Neural cell (in vitro differentiated cells): ENCODE measurements at regions not wholly inside any gene's neighbourhood (a gene's known extent, or its start where the extent isn't known, plus 50 kb on each side); places are given as distances from the start of the nearest gene placed in this dataset.

Experiments used
- H2AFZ ChIP-seq: fragments of 200-600, 300-800 bp; sonication (generic), shearing (Covaris generic); 2 replicates; pipeline ENCODE4 v1.6.0; 2014; ENCODE audit warnings: low read depth, mild to moderate bottlenecking, antibody characterized with exemption, low read length, moderate library complexity
- H3F3A ChIP-seq: fragments of 200-600 bp; shearing (Covaris generic); 2 replicates; pipeline ENCODE4 v1.6.1; 2016; ENCODE audit warnings: mild to moderate bottlenecking, moderate library complexity, mixed read lengths, antibody characterized with exemption, low read length; ENCODE audit not compliant: insufficient read depth, poor library complexity, severe bottlenecking
- H3K27ac ChIP-seq: fragments of 200-600, 300-800 bp; sonication (generic), shearing (Covaris generic); 2 replicates; pipeline ENCODE4 v1.5.1; 2014; ENCODE audit warnings: mild to moderate bottlenecking, low read length, moderate library complexity
- H3K27me3 ChIP-seq: fragments of 300-800, 200-600 bp; sonication (generic), shearing (Covaris generic); 2 replicates; pipeline ENCODE4 v1.6.0; 2014; ENCODE audit warnings: mild to moderate bottlenecking, low read depth, low read length, moderate library complexity; ENCODE audit not compliant: insufficient read depth
- H3K36me3 ChIP-seq: fragments of 300-800, 200-600 bp; sonication (generic), shearing (Covaris generic); 2 replicates; pipeline ENCODE4 v1.5.1; 2014; ENCODE audit warnings: mild to moderate bottlenecking, antibody characterized with exemption, low read length, moderate library complexity; ENCODE audit not compliant: insufficient read depth
- H3K4me2 ChIP-seq: fragments of 300-800, 200-600 bp; sonication (generic), shearing (Covaris generic); 2 replicates; pipeline ENCODE4 v1.6.0; 2014; ENCODE audit warnings: mild to moderate bottlenecking, low read length
- H3K4me3 ChIP-seq: fragments of 300-800, 200-600 bp; sonication (generic), shearing (Covaris generic); 2 replicates; pipeline ENCODE4 v1.5.1; 2014; ENCODE audit warnings: mild to moderate bottlenecking, low read length, moderate library complexity
- H3K79me2 ChIP-seq: fragments of 200-600 bp; shearing (Covaris generic); replicated peaks from 2 replicates; pipeline ENCODE4 v1.6.0; 2014; ENCODE audit warnings: mild to moderate bottlenecking, low read length, moderate library complexity; ENCODE audit not compliant: insufficient read depth
- H3K9ac ChIP-seq: fragments of 300-800, 200-600 bp; sonication (generic), shearing (Covaris generic); 2 replicates; pipeline ENCODE4 v1.6.1; 2016; ENCODE audit warnings: mild to moderate bottlenecking, low read length, mixed read lengths
- H3K9me2 ChIP-seq: fragments of 200-600 bp; shearing (Covaris generic); 2 replicates; pipeline ENCODE4 v1.6.1; 2016; ENCODE audit warnings: mild to moderate bottlenecking, low read length, mixed read lengths; ENCODE audit not compliant: insufficient read depth
- H3K9me3 ChIP-seq: fragments of 200-600, 300-800 bp; sonication (generic), shearing (Covaris generic); 2 replicates; pipeline ENCODE4 v1.6.1; 2016; ENCODE audit warnings: mild to moderate bottlenecking, mixed run types, low read length, moderate library complexity, mixed read lengths
- H4K20me1 ChIP-seq: fragments of 200-600 bp; shearing (Covaris generic); 2 replicates; pipeline ENCODE4 v1.6.1; 2016; ENCODE audit warnings: mild to moderate bottlenecking, mixed run types; ENCODE audit not compliant: insufficient read depth
- CTCF ChIP-seq: fragments of 450-650 bp; IDR thresholded peaks from 2 replicates; pipeline ENCODE4 v1.5.1; 2014; ENCODE audit warnings: antibody characterized with exemption, mild to moderate bottlenecking, moderate library complexity; ENCODE audit not compliant: poor library complexity, severe bottlenecking
- EP300 ChIP-seq: fragments of 450-650 bp; conservative IDR thresholded peaks from 2 replicates; pipeline ENCODE4 v1.6.1; 2014; ENCODE audit warnings: antibody characterized with exemption, mild to moderate bottlenecking, moderate library complexity; ENCODE audit not compliant: poor library complexity, severe bottlenecking
- EZH2 ChIP-seq: fragments of 200-600, 300-800 bp; shearing (Covaris generic), sonication (generic); IDR thresholded peaks from 2 replicates; pipeline ENCODE4 v1.6.1; 2014; ENCODE audit warnings: antibody characterized with exemption, low read length, borderline replicate concordance, mild to moderate bottlenecking; ENCODE audit not compliant: insufficient read depth, poor library complexity, severe bottlenecking
- MXI1 ChIP-seq: fragments of 450-650 bp; conservative IDR thresholded peaks from 2 replicates; pipeline ENCODE4 v1.6.1; 2014; ENCODE audit warnings: antibody characterized with exemption, mild to moderate bottlenecking; ENCODE audit not compliant: poor library complexity, severe bottlenecking
- POLR2AphosphoS5 ChIP-seq: IDR thresholded peaks from 2 replicates; pipeline ENCODE4 v1.6.1; 2012
- RAD21 ChIP-seq: fragments of 450-650 bp; conservative IDR thresholded peaks from 2 replicates; pipeline ENCODE4 v1.6.1; 2014; ENCODE audit warnings: antibody characterized with exemption, mild to moderate bottlenecking, moderate library complexity
- REST ChIP-seq: IDR thresholded peaks from 2 replicates; pipeline ENCODE4 v1.6.1; 2012; ENCODE audit warnings: borderline replicate concordance
- SMC3 ChIP-seq: fragments of 450-650 bp; conservative IDR thresholded peaks from 2 replicates; pipeline ENCODE4 v1.6.1; 2014; ENCODE audit warnings: antibody characterized with exemption, mild to moderate bottlenecking, moderate library complexity; ENCODE audit not compliant: poor library complexity
- TAF1 ChIP-seq: IDR thresholded peaks from 2 replicates; pipeline ENCODE4 v1.6.1; 2012; ENCODE audit warnings: low read depth

GRCh38 chr16:52086901-52087300 lies 460.0 kb downstream of the TOX3 start:
- no peak overlapping the region for H3K9ac ChIP-seq
- no peak overlapping the region for H3K27ac ChIP-seq
- H3K9me2 ChIP-seq, result no peaks in the 10 kb centered on the region
- no peaks in the 10 kb centered on the region for H3K9me3 ChIP-seq
- no peak overlapping the region for H3K4me3 ChIP-seq
- no peaks in the 10 kb centered on the region for H3K36me3 ChIP-seq
- no peak overlapping the region for H2AFZ ChIP-seq
- H4K20me1 ChIP-seq, result no peaks in the 10 kb centered on the region
- no peaks in the 10 kb centered on the region for H3F3A ChIP-seq
- TF ChIP-seq EZH2 (no peak), REST (no peak), RAD21 (no peak), MXI1 (no peak), EP300 (no peak), POLR2AphosphoS5 (no peak), TAF1 (no peak), CTCF (no peak)
- no peaks in the 10 kb centered on the region for H3K27me3 ChIP-seq
- no peaks in the 10 kb centered on the region for H3K79me2 ChIP-seq
- no peak overlapping the region for H3K4me2 ChIP-seq

- Histone ChIP-seq H3F3A (no peaks in the 10 kb centered on the region), H3K9me2 (no peaks in the 10 kb centered on the region), H2AFZ (no peak overlapping the region), H3K4me2 (no peak overlapping the region), H3K9ac (no peak overlapping the region), H3K9me3 (no peaks in the 10 kb centered on the region), H3K27ac (no peak overlapping the region), H3K79me2 (no peaks in the 10 kb centered on the region), H4K20me1 (no peaks in the 10 kb centered on the region), H3K27me3 (no peaks in the 10 kb centered on the region), H3K36me3 (no peaks in the 10 kb centered on the region), H3K4me3 (no peak overlapping the region)
- TF ChIP-seq REST (no peak), RAD21 (no peak), SMC3 (no peak), POLR2AphosphoS5 (no peak)
Measured at GRCh38 chr16:52078716-52079655, 468.0 kb downstream of the TOX3 start.
